HG03432 (cell line): ENCODE measurements at regions not wholly inside any gene's neighbourhood (a gene's known extent, or its start where the extent isn't known, plus 50 kb on each side); places are given as distances from the start of the nearest gene placed in this dataset.

Experiments
- ATAC-seq: cut with Tn5 transposase; IDR thresholded peaks from one replicate; pipeline ENCODE4 v1.9.1; 2021; ENCODE audit warnings: mild to moderate bottlenecking, moderate library complexity; ENCODE audit not compliant: unreplicated experiment

GRCh38 chr12:91566328-91567099 lies 383.9 kb upstream of the DCN start:
- ATAC-seq, result no peak

DNA sequence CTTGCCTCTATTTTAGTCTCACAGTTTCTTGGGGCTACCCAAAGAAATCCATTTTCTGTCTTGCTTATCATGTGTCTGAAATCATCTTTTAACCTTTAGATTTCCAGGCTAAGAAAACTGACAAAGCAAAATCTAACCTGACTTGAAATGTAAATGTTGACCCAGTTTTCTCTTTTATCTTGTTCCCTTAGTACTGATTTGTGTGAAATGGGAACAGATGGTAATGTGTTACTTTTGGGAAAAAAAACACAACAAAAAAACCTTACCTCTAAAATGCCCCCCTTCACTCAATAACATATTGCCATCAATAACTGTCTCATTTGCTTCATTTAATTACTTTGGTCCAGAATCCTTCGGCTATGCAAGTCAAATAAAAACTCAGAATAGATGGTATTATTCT lies 383.2 kb upstream of the DCN start:
- no peak for ATAC-seq

GRCh38 chr12:91565246-91565645 lies 382.6 kb upstream of the DCN start:
- no peak for ATAC-seq

DNA sequence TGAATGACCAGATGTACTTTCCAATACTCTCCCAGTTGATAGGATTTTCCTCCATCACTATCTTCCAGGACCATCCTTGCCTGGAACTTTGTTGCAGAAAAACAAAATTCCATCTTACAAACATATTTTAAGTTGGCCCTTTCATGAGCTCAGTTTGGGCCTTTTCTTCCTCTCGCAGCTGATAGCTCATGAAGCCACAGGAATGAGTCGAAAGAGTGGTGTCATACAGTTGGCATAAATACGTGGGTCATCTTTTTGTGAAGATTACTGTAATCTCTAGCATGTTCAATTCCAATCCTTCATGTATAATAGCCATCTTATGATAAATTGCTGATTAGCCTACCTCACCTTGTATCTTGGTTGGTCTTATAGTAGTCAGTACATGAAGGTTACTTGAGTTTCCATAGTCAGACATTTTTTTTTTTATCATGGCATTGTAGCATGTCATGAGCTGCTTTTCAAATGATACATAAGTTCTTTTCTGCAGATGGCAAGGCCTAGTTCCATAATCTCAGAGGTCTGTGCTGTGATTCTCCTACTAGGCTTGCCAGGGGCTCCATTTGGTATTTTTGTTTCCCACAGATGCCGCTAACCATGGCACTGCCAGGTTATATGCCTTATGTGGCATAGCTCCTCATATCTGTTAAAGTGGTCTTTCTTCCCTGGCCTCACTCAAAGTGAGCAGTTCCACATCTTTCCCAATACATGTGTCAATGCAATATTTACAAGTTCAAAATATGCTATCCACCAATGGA lies 380.6 kb upstream of the DCN start:
- ATAC-seq, result no peak

GRCh38 chr12:91562476-91562875 lies 379.9 kb upstream of the DCN start:
- no peak for ATAC-seq

- ATAC-seq, result no peak
These were observed 379.3 kb upstream of the DCN start for GRCh38 chr12:91561958-91562325.

DNA sequence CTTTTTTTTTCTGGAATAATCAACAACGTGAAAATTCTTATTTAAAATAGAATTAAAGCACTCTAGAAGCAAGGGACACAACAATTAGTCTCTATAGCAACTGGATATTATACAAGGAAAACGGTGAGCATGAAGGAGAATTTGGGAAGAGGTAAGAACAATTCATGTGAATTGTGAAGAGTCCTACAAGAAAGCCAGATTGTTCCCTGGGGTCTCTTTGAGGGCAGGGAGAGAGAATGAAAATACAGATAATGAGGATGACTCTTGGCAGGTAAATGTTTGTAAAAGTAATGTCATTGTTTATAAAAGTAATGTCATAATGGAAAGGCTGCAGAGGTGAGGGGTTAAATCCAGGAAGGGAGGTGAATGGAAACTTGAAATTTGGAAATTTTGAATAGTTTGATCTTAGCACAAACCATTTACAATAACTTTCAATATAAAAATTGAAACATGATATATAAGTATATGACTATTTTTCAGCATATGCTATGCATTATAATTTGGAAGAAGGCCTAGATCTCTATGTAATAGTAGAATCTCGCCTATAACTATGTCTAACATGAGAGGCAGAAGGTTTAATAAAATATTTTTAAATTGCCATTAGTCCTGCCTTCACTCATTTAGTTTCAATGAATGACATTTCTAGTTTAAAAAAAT lies 378.8 kb upstream of the DCN start:
- no peak for ATAC-seq

DNA sequence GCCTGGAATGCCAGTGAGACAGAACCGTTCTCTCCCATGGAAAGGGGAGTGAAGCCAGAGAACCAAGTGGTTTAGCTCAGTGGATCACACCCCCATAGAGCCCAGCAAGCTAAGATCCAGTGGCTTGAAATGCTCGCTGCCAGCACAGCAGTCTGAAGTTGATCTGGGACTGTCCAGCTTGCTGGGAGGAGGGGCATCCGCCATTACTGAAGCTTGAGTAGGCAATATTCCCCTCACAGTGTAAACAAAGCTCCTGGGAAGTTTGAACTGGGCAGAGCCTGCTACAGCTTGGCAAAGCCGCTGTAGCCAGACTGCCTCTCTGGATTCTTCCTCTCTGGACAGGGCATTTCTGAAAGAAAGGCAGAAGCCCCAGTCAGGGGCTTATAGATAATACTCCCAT lies 374.3 kb upstream of the DCN start:
- no peak for ATAC-seq

GRCh38 chr12:91555436-91556415 lies 373.1 kb upstream of the DCN start:
- ATAC-seq, result no peak

GRCh38 chr12:91551927-91552326 lies 369.3 kb upstream of the DCN start:
- no peak for ATAC-seq

GRCh38 chr12:91551242-91551641 lies 368.6 kb upstream of the DCN start:
- no peak for ATAC-seq

DNA sequence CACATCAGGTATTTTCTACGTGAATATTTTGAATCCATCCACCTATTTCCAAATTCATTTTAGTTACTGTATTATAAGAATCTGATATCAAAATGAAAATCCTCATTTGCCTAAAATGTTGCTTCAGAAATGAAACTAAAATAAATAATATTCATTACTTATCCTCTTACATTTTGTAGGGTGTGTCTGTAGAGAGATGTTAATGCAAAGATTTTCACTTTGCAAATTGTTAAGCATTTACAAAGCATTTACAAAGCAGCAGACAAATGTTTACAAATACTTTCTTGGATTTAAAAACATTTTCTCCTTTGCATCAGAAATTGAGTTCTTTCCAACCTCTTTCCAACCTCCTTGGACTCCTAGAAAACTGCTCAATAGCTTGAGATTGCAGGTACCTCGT lies 360.0 kb upstream of the DCN start:
- no peak for ATAC-seq

GRCh38 chr12:91542067-91542466 lies 359.4 kb upstream of the DCN start:
- no peak for ATAC-seq

GRCh38 chr12:91538418-91538817 lies 355.8 kb upstream of the DCN start:
- ATAC-seq, result no peak

DNA sequence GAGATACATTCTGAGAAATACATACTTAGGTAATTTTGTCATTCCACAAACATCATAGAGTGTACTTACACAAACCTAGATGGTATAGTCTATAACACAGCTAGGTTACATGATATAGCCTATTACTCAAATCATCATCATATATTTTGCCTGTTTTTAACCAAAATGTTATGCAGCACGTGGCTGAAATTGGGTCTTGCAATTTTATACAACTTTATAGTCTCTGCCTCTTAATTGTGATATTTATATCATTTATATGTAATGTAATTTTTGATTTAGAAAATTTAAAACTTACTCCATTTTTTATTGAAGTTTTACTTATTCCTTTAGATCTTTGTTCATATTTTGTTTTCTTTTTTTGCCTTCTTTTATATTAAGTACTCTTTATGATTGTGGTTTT lies 350.7 kb upstream of the DCN start:
- no peak for ATAC-seq

GRCh38 chr12:91529829-91530228 lies 347.2 kb upstream of the DCN start:
- no peak for ATAC-seq

- no peak for ATAC-seq
These were observed 341.2 kb upstream of the DCN start for GRCh38 chr12:91523831-91524230.

DNA sequence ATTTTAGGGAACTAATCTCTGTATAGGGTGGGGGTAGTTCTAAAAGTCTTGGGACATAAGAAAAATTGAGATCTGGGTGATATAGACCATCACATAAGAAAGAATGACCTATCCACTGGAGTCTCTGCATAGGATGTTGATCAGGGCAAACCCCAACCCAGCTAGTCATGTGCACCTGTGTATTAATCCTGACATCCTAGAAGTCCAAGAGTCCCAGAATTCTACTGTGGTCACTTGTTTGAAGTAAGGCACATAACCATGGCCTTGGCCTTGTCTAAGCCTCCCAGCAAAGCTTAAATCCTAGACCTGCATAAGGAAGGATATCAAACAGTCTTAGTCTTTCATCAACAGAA lies 334.1 kb upstream of the DCN start:
- ATAC-seq, result no peak

GRCh38 chr12:91515944-91516694 lies 333.5 kb upstream of the DCN start:
- no peak for ATAC-seq

- no peak for ATAC-seq
These were observed 330.7 kb upstream of the DCN start for GRCh38 chr12:91513313-91513712.
